Endothelial cell of umbilical vein (primary cell): ENCODE measurements at regions not wholly inside any gene's neighbourhood (a gene's known extent, or its start where the extent isn't known, plus 50 kb on each side); places are given as distances from the start of the nearest gene placed in this dataset.

Source experiments
- CTCF ChIP-seq, 2 donors: IDR thresholded peaks; 1 replicate in 1 of 2; 2 replicates in 1 of 2; pipeline ENCODE4 v1.5.1; 2011; ENCODE audit warnings: low read length in 2 of 2, mild to moderate bottlenecking in 2 of 2, moderate library complexity in 2 of 2, control low read depth in 1 of 2, inconsistent platforms in 1 of 2, low read depth in 1 of 2; ENCODE audit not compliant: insufficient read depth in 1 of 2; ENCODE audit errors: extremely low read depth in 1 of 2
- EZH2 ChIP-seq: IDR thresholded peaks from 2 replicates; pipeline ENCODE4 v1.6.1; 2012; ENCODE audit warnings: borderline replicate concordance, low read depth, mild to moderate bottlenecking, moderate library complexity, low read length, inconsistent platforms; ENCODE audit not compliant: severe bottlenecking
- TF ChIP-seq, protein P1 (sequence below): IDR thresholded peaks from 2 replicates; pipeline ENCODE4 v1.6.1; 2011; ENCODE audit not compliant: insufficient read depth, insufficient read length

- TF ChIP-seq, protein P1, sequence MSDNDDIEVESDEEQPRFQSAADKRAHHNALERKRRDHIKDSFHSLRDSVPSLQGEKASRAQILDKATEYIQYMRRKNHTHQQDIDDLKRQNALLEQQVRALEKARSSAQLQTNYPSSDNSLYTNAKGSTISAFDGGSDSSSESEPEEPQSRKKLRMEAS: no peak
- TF ChIP-seq CTCF (IDR thresholded peaks at IDR 0.05; ENCODE audit: extremely low read depth in 1 of 2, insufficient read depth in 1 of 2, low read depth in 1 of 2, low read length in 2 of 2) (no peak), EZH2 (no peak)
Measured at GRCh38 chr6:92125681-92126080, 1293.7 kb downstream of the EPHA7 start.
